T1000 (cell line): ENCODE measurements at regions not wholly inside any gene's neighbourhood (a gene's known extent, or its start where the extent isn't known, plus 50 kb on each side); places are given as distances from the start of the nearest gene placed in this dataset.
"Not testable (repeated sequence)": the region's sequence is repeated elsewhere in the genome, so short reads cannot be mapped to it uniquely, and the experiment has no call there.

Experiments used
- DNase-seq: peaks from one replicate; lab custom pipeline; 2025; ENCODE audit warnings: mixed read lengths; lab: John Stamatoyannopoulos, UW

DNA sequence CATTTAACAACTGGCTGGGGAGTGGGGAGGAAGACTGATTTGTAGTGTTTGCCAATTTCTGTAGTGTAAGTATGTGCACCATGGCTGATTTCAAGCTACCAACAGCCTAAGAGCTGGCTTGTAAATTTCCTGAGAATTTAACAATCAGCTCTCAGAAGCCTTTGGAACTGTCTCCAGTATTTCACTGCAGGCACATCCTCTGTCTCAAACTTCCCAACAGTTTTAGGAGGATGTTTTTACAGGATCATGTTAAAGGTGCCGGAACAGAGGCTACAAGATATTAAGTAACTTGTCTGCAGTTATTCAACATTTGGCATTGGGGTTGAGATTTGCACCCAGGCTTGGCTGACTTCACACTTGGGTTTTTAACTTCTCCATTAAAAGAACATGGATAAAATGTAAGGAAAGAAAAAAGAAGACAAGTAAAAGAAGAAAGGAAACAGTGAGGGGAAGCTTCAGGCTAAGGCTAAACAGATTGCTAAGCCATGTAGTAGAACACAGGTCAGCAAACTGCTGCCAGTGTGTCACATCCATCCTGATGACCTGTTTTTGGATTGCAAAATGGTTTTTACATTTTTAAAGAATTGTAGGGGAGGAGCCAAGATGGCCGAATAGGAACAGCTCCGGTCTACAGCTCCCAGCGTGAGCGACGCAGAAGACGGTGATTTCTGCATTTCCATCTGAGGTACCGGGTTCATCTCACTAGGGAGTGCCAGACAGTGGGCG lies 204.8 kb upstream of the SESN3 start:
- DNase-seq = no peak

DNA sequence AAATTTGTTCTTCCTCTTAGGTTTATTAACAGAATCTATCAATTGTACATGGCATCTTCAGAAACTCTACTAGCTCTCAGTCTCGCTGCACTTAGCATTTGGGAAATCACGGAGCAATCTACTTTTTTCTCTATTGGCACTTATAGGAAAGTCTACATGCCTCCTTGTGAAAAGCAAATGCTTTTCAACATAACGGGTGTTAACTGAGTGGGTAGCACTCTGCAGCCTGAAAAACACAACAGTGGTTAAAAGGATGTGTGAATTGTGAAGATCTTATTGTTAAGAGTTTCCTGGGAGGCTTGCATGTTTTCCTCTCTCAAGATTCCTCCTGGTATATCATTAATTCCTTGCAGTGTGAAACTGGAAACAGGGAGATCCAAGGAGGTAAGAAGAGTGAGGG lies 204.2 kb upstream of the SESN3 start:
- no peak for DNase-seq

- DNase-seq = no peak
Observed at GRCh38 chr11:95434489-95435057, 203.6 kb upstream of the SESN3 start.

DNA sequence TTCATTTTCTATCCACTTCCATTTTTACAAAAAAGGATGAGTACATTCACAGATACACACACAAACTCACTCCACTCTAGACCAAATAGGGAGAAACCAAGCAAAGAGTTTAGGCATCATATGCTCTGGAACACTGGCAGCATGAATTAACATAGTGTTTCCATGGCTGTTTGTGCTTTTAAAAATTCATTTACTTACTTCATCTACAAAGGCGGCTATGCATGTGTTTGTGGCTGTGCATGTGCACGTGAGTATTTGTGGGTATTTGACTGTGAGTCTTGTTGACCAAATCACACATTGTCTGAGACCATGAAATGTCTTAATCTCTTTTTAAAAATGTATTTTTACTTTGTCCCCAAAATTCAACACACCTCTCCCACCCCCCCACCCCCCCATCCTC lies 203.0 kb upstream of the SESN3 start:
- DNase-seq = no peak

- DNase-seq = no peak
Observed at GRCh38 chr11:95432714-95433503, 201.9 kb upstream of the SESN3 start.

- DNase-seq = no peak
Observed at GRCh38 chr11:95429376-95429907, 198.4 kb upstream of the SESN3 start.

- DNase-seq = no peak
Observed at GRCh38 chr11:95426823-95427462, 195.9 kb upstream of the SESN3 start.

DNA sequence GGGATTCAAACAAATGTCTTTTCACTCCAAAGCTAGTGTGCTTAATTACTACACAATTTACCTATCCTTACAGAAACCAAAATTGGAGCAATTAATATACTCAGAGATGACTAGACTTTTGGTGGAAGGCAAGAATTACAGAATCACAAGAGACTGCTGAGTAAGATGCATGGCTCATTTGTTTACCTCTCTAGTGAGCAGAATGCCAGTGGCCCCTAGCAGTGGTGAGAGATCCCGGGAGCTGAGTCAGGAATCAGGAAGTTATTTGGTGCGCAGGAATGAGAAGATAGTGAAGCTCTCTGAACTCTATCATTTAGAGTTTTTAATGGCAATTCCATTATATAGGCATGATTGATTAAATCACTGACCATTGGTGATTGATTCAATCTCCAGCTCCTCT lies 188.9 kb upstream of the SESN3 start:
- no peak for DNase-seq

DNA sequence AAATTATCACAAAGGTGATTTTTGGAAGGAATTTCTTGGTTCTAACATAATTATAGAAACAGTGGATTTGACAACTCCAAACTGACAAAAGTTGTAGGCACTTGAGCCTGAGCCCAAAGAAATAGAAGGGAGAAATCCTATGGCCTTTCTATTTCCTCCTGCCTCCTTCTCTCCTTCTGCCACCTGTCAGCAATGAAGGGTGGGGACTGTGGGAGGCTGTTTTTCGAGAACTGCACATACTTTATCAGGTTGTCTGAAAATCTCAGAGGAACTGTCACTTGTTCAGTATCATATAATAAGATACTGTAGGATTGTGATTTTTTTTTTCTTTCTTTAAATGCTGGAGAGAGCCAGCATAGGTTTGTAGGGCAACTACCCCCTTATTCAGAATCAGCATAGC lies 187.9 kb upstream of the SESN3 start:
- DNase-seq = no peak

DNA sequence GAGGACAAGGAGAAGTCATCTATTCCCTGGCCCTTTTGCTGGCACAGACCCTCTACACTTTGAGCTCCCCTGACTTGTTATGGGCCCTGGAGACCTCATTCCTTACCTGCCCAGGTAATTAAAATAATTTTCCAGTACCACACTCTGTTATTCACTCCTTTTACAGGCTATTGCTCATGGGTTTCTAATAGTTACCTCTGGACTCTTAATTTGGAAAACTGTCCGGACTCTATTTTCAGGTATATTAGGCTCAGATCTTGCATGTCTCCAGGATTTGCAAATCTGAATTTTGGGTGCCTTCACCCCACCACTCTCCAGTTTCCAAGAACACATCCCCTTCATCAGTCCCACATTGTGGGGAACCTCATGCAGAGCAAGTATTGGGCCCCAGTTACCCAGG lies 186.8 kb upstream of the SESN3 start:
- DNase-seq = no peak

DNA sequence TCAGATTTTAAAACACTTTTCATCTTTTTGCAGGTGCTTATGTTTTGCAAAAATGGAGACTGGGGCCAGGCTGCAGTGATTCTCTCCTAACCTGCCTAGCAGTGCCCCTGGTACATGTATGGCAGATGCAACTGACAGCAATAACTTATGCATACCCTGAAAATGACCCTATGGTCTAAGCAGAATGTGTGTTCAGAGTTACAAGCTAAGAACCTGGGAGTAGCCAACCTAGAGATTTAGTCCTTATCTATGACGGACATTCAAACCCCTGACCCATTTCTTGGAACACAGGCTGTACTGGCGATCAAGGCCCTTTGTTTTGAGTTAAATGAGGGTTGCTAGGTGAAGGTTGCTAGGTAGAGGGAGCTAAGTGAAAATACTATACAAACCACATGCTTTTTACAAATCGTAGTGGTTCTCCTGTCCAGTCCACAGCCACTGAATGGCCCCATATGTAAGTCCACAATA lies 184.9 kb upstream of the SESN3 start:
- DNase-seq = no peak

- DNase-seq = no peak
Observed at GRCh38 chr11:95414217-95414616, 183.2 kb upstream of the SESN3 start.

DNA sequence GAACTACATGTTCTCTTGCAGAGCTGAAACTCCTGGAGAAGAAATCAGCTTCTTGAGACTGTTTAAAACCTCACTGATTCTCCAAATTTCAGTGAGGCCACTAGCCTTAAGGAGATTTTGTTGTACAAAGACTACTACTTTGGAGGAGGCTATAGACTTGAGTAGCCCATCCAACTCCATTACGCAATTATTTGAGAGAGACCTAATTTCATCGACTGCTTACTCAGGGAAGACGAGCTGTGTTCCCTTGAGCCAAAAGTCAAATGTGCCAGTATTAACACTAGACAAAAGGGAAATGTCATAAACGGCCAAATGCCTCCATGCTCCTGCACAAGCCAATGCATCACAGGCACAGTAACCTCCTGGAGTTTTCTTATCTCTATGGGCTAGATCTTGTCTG lies 182.8 kb upstream of the SESN3 start:
- DNase-seq = no peak

DNA sequence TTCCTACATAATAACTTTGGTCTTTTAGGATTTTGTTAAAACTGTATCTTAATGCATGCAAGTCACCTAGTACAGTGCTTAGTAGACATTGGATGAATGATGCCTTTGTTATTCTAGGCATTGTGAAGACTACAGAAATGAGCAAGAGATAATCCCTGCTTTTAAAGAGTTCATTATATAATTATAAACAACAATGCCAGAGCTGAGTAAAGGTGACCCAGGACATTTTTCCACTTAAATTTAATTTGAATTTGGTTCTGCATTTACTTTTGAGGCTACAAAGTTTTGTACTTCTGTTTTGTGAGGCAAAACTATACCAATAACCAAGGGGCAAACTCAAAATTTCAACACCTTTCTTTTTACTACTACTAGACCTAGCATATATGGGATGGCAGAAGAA lies 182.0 kb upstream of the SESN3 start:
- no peak for DNase-seq

DNA sequence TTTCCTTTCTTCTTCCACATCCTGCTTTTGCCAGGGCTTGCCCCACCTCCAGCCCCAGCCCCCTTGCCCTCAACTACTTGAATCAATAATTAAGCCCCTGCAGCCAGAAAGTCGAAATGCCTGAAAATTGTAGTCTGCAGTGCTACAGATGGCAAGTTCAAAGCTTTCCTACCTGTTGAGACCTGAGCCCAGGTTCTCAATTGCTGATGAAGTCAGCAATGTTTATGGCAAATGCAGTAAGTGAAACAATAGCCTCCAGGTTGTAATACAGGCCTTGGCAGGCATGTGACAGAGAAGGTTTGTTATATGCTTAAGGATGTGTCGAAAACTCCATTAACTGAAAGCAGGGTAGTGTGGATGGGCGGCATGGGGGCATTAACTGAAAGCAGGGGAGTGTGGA lies 181.1 kb upstream of the SESN3 start:
- no peak for DNase-seq

- DNase-seq = not testable (repeated sequence)
Observed at GRCh38 chr11:95410707-95411106, 179.7 kb upstream of the SESN3 start.

- no peak for DNase-seq
Observed at GRCh38 chr11:95406271-95406670, 175.3 kb upstream of the SESN3 start.

- no peak for DNase-seq
Observed at GRCh38 chr11:95404370-95404769, 173.4 kb upstream of the SESN3 start.

DNA sequence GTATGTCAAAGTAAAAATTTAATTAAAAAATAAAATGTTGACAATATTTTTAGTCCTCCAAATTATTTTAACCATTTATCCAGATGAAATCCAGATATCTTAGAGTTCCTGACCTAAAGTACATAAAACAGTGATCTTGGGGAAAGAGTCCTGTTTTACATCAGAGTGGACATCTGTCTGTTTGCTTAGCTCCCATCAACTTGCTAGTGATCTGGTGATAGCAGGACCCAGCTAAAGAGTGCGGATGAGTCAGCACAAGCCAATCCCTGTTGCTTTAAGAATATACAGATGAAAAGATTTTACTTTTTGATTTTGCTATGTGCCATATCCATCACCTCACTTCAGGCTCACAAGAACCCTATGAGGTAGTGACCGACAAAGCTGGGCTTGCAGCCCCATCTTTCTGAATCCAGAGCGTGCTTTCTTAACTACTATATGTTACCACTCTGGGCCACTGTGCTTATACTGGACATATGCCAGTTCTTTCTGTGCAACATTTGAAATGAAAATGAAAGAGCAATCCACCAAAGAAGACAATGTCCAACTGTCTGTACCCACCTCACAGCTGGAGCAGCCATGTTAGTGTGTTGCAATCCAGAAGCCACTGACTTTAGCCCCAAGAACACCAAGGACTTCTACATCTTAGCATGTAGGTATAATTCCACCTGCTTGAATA lies 167.6 kb upstream of the SESN3 start:
- DNase-seq = no peak

DNA sequence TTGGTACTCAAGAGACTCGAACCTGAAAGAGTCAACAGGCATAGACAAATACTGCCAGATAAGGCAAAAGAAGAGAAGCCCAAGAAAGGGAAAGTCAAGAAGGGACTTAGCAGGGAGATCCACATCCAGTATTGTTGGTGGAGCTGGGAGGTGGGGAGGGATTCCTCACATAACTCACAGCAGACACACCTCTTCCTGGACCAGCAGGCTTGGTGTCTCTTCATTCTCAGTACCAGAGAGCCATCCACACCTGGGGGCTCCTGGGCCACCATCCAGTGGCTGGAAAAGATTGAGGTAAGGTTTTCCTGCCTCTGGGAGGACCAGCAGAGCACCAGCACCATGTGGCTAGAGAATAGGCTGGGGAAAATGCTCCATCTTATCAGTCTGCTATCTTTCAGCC lies 161.6 kb upstream of the SESN3 start:
- DNase-seq = no peak

GRCh38 chr11:95389427-95389826 lies 158.4 kb upstream of the SESN3 start:
- DNase-seq = no peak

DNA sequence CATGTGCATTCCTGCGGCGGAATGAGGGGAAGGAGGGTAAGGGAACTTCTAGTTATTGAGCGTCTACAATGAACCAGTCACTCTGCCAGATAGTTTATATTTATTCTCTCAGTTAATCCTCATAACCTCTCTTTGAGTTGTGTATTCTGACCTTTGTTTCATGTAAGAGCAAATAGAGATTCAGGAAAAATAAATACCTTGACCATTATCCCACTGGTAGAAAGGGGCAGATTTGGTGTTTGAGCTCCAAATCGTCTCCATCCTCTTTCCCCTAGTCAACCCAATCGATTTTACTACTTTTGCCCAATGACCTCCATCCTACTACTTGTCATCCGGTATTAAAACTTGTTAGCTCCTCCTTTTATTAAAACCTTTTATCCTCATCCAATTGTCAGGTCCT lies 157.1 kb upstream of the SESN3 start:
- no peak for DNase-seq
